NCI-H2081 treated with DMSO at 0.1 percent for 48 hours (cell line): ENCODE measurements at regions not wholly inside any gene's neighbourhood (a gene's known extent, or its start where the extent isn't known, plus 50 kb on each side); places are given as distances from the start of the nearest gene placed in this dataset.
A peak's percentile ranks its signal among the peaks of the same experiment; 100 is the strongest.
"Not testable (repeated sequence)": the region's sequence is repeated elsewhere in the genome, so short reads cannot be mapped to it uniquely, and the experiment has no call there.

Experiments
- DNase-seq: peaks from one replicate; lab custom pipeline; 2025; lab: John Stamatoyannopoulos, UW

DNA sequence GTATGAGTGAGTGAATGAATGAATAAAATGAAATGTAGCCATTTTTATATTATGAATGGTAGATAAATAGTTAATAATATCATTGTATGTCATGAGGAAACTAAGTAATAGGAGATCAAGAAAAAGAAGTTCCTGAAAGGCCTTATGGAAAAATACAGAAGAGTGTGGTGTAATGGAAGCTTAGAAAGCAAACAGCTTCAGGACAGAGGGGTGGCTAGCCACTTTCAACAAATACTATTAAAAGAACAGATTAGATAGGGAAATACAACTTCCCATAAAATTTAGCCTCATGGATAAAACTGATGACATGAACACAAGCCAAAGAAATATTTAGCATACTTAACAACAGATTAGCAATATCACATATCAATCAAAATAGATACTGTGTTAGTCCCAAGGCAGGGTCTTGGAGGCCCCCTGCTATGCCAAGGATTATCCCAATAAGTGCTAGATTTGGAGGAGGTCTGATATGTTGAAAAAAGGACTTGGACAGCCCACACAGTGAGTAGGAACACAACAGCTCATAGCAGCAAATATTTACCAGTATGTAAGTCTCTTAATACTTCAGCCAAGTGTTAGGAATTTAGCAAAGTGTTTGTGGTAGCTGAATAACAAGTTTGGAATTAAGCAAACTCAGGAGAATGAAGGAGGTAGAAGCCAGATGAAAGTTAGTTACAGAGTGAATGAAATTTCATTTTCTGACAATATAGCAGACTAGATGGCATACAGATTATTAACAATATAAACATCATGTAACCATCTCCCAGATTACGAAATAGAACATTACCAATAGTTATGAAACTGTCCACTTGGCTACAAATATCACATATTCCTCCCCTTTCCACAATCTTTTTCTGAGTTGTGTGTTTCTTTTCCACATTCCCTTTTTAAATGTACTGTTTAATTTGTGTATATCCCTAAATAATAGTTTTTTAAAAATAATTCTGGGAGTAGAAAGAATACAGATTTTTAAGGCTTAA lies 1632.0 kb downstream of the PCDH9 start:
- no peak for DNase-seq

DNA sequence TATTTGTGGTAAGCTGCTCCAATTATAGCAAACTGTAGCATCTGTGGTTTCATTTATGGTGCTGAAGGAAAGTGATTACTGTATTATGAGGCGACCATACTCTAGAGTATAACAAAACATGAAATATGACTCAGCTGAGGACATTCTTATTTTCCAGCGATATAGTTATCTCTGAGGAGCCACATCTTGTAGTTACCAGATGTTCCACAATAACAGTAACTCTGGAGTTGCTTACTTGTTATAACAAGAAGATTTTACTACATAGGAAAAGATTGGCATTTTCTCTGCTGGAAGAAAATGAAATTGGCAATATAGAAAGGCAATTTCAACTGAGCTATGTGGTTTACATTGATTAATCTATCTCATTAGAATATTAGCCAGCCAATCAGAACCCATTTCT lies 1634.2 kb downstream of the PCDH9 start:
- DNase-seq: no peak

DNA sequence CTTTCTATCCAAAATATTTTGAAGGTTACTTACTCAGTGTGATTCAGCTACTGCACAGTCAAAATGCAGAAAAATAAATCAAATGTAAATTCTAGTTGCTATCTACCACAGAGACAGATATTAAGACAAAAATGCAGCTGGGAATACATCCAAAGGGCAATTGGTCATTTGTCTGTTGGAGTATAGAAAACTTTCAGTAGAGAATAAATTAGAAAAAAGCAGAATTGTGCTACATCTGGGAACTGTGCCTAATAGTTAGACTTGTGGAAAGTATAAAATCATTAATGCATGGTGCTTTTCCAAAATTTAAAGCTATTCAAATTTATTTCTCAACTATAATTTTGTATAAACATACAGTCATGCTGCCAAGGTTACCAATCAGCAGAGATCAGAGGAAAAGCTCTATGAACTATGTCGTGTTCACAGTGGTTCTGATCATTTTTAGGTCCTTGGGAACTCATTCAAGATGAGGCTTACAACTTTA lies 1635.8 kb downstream of the PCDH9 start:
- DNase-seq: no peak

DNA sequence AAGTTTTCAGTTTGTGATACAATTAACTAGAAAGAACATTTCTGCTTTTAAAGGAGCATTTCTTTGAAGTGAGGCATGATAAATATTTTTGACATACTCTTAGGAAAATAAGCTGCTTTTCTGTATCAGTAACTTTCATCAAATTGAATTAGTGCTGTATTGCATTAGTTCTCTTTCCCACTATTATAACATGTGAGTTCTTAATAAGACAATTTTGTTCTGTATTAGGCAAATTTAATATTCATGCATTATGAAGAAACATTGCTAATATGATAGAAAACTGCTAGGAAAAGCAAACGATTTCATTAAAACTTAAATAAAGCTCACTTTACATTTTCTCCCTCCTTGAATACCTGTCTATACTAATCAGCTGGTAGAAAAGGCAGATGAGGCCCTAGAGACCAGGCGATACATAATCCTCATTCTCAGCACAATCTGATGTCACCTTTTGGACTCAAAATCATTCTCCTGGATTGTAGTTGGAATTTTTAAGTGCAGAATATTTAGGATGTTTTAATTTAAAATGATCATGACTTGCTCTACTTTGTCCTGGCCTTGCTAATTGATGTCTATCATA lies 1636.8 kb downstream of the PCDH9 start:
- DNase-seq: no peak

DNA sequence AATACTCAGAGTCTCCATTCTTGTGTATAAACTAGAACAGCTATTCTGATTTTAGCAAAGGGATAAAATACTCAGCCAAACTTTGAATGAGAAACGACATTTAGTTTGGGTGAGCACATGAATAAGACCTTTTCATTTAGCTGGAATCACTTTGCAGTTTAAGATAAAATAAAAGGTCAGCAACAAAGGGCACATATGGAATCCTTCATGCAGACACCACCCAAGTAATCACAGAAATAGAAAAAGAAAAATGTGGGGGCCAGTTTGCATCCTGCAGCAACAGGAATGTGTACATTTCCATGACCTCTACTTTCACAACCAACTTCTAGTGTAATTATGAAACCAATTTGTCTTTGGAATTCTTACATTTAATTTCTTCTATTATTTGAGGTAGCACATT lies 1637.4 kb downstream of the PCDH9 start:
- DNase-seq: no peak

DNA sequence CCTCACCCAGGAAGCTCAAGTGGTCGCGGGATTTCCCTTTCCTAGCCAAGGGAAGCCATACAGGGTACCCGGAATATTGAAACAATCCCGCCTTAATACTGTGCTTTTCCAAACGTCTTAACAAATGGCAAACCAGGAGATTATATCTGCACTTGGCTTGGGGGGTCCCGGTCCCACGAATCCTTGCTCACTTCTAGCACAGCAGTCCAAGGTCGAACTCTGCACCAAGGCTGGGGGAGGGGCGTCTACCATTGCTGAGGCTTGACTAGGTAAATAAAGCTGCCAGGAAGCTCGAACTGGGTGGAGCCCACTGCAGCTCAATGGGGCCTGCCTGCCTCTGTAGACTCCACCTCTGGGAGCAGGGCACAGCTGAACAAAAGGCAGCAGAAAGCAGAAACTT lies 1644.8 kb downstream of the PCDH9 start:
- DNase-seq: no peak

DNA sequence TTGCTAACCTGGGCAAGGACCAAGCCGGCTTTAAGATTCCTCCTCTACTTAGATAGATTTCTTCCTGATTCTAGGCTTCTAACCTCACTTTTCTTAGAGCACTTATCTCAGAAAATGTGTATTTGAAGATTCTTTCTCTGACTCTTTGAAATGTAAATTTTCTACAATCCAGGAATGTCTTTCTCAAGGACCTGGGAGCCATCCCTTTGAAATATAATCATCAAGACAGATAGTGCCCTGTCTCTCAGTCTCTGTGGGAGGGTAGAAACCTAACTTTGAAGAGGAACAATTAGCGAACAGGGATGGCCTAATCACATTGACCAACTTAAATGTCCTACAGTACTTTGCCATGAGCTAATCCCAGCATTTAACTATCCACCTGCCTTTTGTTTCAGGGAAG lies 1646.0 kb downstream of the PCDH9 start:
- no peak for DNase-seq

DNA sequence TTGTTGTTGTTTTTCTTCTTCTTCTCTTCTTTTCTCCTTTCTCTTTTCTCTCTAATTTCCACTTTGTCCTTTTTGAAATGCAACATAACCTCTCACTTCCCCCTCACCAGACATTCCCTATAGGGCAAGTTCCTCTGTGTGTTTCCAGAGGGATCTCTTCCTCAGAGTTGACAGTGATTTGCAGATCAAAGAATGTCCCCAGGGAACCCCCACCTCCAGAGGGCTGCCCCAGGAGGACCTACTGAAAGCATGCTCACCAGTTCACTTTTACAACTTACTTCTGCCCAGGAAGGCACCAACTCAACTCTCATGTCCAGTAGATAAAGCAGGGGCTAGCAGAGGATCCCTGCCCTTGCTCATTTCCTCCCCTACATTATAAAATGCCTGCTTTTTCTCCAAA lies 1648.0 kb downstream of the PCDH9 start:
- DNase-seq: no peak

DNA sequence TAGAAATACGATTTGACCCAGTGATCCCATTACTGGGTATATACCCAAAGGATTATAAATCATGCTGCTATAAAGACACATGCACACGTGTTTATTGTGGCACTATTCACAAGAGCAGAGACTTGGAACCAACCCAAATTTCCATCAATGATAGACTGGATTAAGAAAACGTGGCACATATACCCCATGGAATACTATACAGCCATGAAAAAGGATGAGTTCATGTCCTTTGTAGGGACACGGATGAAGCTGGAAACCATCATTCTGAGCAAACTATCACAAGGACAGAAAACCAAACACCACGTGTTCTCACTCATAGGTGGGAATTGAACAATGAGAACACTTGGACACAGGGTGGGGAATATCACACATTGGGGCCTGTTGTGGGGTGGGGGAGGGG lies 1665.6 kb downstream of the PCDH9 start:
- DNase-seq: not testable (repeated sequence)

DNA sequence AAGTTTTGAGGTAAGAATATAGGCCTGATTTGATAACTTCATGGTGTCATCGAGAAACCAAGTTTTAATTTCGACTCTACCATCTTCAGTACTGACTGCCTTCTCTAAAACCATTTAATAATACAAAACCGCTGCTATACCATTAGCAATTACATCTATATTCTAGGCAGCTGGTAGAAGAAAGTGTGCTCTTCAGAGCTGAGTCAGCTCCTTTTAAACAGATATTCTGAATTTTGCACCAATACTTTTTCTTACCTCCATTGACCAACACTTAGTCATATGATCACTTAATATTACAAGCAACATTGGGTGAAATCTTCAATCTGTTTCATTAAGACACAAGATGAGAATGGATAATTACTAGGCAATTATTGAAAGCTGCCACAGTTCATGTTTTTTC lies 1667.8 kb downstream of the PCDH9 start:
- DNase-seq: no peak

DNA sequence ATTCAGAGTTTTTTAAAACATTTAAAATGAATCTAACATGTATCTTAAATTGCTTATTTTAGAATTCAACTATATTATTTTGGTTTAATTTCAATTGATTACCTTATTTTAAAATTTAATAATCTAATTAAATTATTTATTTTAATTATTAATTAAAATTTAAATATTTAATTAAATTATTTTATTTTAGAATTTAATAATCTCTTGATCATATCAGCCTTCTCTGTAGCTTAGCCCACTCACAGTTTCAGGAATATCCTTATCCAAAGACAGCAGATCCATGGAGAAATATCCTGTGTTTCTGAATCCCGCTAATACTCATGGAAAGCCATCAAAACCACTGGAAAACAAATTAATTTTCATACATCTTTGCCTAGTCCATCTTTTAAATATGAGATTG lies 1669.2 kb downstream of the PCDH9 start:
- no peak for DNase-seq

DNA sequence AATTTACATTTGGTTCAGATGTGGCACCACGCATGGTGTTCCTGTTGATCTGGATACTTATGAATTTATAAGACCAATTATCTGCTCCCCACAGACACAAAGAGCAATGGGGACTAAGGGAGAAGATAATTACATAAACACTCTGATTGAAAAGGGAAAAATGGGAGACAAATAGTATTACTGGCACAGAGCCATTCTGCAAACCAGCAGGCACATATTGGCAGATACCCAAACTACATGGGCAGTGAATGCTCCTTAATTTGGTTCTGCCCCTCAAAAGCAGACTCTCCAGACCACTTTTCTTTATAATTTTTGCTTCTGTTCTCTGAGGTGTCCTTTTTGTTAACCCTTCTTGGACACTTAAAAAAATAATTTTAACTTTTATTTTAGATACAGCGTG lies 1674.2 kb downstream of the PCDH9 start:
- DNase-seq: peak; percentile 85

DNA sequence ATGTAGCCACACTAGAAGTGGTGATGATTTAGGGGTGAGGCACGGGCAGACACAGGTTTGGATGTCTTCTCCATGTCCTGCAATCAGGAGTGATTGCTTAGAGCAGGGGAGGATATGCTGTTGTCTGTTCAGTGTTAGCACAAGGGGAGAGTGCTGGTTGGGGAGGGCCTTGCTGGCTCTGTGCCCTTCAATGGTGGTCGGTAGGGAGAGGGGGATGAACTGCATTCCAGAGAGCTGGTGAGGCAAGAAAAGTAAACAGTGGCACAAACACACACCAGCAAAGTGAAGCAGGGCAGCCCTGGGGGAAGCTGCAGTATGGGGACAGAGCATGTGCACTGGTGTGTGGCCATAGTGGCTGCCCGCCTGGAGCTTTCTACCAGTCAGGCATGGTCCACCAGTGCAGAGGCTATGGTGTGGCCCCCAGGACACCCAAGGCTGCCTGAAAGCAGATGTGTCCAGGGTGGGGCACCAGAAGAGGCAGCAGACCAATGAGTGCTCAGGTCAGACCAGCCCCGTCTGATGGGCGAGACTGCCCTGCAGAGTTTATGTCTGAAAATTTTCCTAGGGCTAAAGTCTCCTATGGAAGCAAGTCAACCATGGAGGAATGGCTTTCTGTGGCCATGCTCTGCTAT lies 1676.9 kb downstream of the PCDH9 start:
- no peak for DNase-seq

DNA sequence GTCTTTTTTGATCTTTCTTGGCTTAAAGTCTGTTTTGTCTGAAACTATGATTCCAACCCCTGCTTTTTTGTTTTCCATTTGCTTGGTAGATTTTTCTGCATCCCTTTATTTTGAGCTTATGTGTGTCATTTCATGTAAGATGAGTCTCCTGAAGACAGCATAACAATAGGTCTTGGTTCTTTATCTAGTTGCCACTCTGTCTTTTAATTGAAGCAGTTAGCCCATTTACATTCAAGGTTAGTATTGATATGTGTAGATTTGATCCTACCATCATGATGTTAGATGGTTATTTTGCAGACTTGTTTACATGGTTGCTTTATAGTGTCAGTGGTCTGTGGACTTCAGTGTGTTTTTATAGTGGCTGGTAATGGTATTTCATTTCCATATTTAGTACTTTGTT lies 1678.9 kb downstream of the PCDH9 start:
- DNase-seq: no peak

DNA sequence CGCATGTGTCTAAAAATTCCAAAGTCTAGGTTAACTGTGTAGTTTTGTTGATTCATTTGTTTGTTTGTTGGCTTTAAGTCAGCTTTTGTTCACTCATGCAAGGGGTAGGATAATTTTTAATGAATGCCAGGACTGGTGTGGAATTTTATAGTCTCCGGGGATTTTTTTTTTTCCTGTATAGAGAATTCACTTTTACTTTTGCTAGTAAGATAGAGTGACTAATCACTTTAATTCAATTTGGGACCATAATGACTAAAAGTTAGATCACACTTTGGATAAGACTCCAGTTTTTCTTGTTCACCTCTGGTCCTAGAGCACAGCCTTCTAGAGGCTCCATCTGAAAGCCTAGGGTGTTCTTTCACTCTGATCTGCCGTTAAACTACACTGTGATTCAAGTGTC lies 1690.0 kb downstream of the PCDH9 start:
- no peak for DNase-seq

DNA sequence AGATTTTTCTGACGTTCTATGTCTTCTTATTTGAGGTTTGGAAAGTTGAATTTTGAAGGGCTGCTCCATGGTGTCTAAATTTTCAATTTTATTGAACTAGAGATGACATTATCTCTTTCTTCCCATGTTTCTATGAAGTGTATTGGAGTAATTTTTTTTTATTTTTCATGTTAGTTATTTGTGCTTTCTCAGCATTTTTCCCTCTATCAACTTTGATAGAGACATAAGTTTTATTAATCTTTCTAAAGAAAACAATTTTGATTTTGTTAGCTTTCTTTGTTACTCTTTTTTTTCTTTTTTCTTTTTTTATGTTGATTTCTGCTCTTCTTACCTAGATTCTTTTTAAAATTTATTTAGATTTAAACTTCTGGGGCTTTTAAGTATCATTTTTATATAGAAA lies 1694.8 kb downstream of the PCDH9 start:
- no peak for DNase-seq

DNA sequence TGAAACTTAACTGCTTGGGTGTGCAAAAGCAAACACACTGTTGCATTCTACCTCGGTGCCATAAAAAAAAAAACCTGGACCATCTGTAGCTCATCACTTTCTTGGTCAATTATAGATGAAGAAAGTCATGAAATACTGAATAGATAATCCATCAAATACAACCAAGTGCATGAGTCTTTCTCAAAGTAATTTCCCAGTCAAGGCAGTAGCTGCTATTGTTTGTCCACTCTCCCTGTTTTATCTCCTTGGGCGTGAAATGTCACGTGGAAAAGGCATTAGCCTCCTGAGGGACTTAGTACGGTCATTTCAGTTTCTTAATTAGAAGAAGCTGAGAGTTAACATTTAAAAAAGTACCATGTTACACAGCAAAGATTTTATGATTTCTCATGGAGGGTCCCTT lies 1697.9 kb downstream of the PCDH9 start:
- no peak for DNase-seq

DNA sequence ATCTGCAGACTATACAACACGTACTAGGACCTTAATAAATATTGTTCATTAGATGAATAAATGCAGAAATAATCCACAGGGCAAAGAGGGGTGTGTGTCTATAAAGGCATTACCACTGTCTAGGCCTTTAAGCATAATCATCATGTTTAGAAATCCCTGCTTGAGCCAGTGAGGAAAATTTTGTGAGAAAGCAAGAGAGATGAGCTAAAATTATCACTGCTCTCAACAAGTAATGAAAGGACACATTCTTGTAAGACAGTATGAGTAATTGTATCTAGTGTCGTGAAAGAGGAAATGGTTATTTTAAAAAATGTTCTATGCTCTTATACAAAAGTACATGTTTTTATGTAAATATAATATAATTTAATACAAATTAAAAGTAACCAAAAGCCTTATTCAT lies 1699.4 kb downstream of the PCDH9 start:
- no peak for DNase-seq

DNA sequence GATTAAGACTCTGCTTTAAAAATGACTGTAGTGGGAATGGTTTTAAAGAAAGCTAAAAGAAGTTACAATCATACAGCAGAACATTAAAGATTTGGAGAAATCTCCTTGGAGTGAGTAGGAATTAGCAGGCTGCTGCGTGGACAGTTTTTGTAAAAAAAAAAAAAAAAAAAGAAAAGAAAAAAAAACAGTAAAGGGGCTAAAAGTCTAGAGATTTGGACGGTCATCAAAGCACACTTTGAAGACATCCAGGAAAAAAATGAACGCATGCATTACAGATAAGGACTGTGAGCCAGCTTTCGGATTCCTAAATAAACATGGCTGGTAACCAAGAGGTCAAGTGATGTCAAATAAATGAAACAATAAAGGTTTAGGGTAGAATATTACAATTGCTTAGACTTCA lies 1700.6 kb downstream of the PCDH9 start:
- no peak for DNase-seq

DNA sequence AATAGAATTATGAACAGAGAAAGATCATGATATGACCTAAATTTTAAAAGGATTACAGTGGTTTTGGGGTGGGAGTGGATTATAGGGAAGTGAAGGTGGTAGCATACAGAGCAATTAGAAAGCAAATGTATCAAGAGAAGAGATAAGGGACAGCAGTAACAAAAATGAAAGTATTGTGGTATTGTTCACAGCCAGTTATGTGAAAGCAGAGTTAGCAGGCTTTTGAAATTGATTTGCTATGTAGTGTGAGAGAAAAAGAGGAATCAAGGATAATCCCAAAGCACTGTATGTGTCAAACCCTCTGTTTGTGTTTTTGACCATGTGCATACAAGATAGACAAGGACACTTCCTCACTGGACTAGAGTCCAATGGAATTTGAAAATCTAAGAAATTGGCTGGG lies 1721.4 kb downstream of the PCDH9 start:
- no peak for DNase-seq

DNA sequence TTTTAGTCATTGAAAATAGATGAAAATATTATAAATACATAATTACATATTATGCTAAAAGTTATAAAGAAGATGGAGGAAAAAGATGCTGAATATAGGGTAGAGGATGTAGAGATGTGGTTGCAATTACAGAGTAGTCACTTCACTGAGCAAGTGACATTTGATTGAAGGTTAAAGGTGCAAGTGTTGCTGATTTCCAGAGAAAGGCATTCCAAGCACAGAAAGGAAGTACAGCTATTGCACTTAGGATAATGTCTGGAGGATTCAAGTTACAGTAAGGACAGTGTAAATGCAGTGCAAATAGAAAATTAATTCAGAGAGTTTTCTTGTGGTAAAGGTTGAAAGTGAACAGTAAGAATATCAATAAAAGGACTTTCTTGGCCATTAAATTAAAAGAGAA lies 1721.8 kb downstream of the PCDH9 start:
- no peak for DNase-seq

DNA sequence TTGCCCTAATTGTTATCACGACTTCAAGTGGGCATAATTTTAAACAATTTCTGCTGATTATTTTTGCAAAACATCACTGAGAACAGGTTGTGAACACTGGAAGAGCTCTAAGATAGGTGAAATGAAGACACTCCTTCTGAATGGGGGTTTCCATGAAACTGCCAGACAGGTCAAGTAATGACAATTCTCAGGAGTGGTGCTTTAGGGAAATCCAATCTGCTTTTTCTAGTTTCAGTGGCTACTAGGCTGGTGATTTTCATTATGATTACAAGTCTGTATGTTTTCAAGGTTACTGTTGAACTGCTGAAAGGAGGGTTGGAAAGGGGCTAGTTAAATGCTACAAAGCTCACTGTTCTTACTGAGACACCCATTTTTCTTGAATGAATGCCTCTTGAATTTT lies 1724.2 kb downstream of the PCDH9 start:
- DNase-seq: no peak

DNA sequence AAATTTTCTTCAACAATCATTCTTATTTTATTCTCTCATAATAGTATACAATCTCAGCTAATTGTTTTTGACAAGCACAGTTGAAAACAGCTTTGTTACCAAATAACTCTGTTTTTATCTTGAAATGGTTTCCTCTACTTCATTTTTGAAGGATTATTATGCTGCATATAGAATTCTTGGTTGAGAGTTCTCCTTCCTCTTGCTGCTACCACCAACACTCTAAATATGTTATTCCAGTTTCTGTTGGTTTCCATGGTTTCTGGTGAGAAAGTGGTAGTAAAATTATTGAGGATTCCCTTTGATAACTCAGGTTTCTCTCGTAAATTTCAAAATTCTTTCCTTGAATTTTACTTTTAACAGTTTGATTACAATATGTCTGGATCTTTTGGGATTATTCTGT lies 1725.9 kb downstream of the PCDH9 start:
- no peak for DNase-seq
